ENCODE measurements at regions not wholly inside any gene's neighbourhood (a gene's known extent, or its start where the extent isn't known, plus 50 kb on each side); places are given as distances from the start of the nearest gene placed in this dataset.

DNA sequence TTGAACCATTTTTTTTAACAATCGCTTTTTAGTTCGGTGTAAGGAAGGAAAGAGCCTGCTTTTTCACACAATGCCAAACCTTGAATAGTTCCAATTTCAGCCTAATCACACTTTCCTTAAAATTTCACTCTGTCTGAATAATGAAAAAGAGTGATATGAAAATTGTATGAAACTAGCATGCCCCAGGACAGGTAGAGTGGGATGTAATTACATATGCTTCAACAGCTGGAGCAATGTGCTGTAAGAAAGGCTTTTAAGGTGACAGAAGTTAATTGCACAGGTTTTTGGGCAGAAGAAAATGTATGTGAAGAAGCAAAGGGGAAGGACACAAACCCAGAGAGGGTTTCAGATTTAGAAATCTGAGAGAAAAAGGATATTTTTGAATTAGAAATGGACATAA is 184.0 kb downstream of the DSC3 start:
- TF ChIP-seq BHLHE40 (IDR thresholded peaks at IDR 0.05; ENCODE audit: low read depth, low read length) (no peak), CEBPB (IDR thresholded peaks at IDR 0.05) (no peak), RFX5 (IDR thresholded peaks at IDR 0.05) (no peak), EHMT2 (IDR thresholded peaks at IDR 0.05; ENCODE audit: low read depth) (no peak), HOXA7 (CRISPR knock-in tag; IDR thresholded peaks at IDR 0.05) (no peak), POLR2A (IDR thresholded peaks at IDR 0.05; ENCODE audit: low read length) (no peak), CHD2 (IDR thresholded peaks at IDR 0.05; ENCODE audit: low read length, partially characterized antibody) (no peak), GATA3 (IDR thresholded peaks at IDR 0.05; ENCODE audit: borderline replicate concordance) (no peak)
- TF ChIP-seq, protein P1, sequence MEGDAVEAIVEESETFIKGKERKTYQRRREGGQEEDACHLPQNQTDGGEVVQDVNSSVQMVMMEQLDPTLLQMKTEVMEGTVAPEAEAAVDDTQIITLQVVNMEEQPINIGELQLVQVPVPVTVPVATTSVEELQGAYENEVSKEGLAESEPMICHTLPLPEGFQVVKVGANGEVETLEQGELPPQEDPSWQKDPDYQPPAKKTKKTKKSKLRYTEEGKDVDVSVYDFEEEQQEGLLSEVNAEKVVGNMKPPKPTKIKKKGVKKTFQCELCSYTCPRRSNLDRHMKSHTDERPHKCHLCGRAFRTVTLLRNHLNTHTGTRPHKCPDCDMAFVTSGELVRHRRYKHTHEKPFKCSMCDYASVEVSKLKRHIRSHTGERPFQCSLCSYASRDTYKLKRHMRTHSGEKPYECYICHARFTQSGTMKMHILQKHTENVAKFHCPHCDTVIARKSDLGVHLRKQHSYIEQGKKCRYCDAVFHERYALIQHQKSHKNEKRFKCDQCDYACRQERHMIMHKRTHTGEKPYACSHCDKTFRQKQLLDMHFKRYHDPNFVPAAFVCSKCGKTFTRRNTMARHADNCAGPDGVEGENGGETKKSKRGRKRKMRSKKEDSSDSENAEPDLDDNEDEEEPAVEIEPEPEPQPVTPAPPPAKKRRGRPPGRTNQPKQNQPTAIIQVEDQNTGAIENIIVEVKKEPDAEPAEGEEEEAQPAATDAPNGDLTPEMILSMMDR (IDR thresholded peaks at IDR 0.05), result no peak
